ENCODE measurements at regions not wholly inside any gene's neighbourhood (a gene's known extent, or its start where the extent isn't known, plus 50 kb on each side); places are given as distances from the start of the nearest gene placed in this dataset.

GRCh38 chr11:86140334-86140990 lies 71.6 kb upstream of the PICALM start:
- DNase-seq (ENCODE audit: extremely low spot score, unreplicated experiment): no peak
- no peaks in the 10 kb centered on the region for H3K9me3 Mint-ChIP-seq
- H3K27ac Mint-ChIP-seq: no peak overlapping the region
- H3K36me3 Mint-ChIP-seq: no peaks in the 10 kb centered on the region
- TF ChIP-seq, protein P1, sequence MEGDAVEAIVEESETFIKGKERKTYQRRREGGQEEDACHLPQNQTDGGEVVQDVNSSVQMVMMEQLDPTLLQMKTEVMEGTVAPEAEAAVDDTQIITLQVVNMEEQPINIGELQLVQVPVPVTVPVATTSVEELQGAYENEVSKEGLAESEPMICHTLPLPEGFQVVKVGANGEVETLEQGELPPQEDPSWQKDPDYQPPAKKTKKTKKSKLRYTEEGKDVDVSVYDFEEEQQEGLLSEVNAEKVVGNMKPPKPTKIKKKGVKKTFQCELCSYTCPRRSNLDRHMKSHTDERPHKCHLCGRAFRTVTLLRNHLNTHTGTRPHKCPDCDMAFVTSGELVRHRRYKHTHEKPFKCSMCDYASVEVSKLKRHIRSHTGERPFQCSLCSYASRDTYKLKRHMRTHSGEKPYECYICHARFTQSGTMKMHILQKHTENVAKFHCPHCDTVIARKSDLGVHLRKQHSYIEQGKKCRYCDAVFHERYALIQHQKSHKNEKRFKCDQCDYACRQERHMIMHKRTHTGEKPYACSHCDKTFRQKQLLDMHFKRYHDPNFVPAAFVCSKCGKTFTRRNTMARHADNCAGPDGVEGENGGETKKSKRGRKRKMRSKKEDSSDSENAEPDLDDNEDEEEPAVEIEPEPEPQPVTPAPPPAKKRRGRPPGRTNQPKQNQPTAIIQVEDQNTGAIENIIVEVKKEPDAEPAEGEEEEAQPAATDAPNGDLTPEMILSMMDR (conservative IDR thresholded peaks at IDR 0.05): no peak
- no peaks in the 10 kb centered on the region for H3K27me3 Mint-ChIP-seq
- no peak overlapping the region for H3K4me3 Mint-ChIP-seq
- H3K4me1 Mint-ChIP-seq (ENCODE audit: unreplicated experiment): peaks cover 8% of the 10 kb centered on the region

DNA sequence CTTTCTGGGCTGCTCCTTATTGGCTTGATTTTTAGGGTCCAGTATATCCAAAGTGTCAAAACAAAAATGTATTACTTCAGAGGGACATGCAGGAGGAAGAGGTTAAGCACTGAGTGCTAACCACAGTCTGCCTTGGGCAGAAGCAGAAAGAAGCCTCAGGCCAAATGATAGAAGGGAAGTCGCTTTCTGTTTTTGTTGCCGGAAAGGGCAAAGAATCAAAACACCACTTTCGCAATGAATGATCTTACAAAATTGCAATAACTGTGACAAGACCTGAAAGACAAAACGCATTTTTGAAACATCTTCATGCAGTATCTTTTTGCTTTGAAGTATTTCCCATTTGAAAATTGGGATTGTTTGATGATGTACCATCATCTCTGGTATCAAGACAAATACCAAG lies 70.1 kb upstream of the PICALM start:
- no peak for DNase-seq (ENCODE audit: extremely low spot score, unreplicated experiment)
- Mint-ChIP-seq H3K9me3 (no peaks in the 10 kb centered on the region), H3K4me3 (no peak overlapping the region), H3K4me1 (ENCODE audit: unreplicated experiment) (no peaks in the 10 kb centered on the region), H3K36me3 (no peaks in the 10 kb centered on the region), H3K27me3 (no peaks in the 10 kb centered on the region), H3K27ac (no peak overlapping the region)
- TF ChIP-seq, protein P1 (conservative IDR thresholded peaks at IDR 0.05): no peak

DNA sequence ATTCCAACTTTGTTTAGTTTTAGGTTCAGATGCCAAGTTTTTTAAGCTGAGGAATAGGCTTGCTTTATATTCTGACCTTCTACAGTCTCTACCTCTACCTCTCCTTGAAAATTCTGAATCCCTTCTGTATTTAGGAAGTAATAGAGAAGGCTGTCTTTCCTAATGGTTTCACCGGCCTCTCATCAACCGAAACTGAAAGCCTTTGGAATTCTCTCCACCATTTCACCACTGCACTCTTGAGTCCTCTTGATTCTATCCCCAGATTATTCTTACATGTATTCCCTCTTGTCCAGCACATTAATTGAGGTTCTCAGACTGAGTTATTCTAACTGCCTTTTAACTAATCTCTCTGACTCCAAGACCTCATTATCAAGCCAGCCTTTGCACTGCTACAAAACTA lies 67.7 kb upstream of the PICALM start:
- DNase-seq (ENCODE audit: extremely low spot score, unreplicated experiment): no peak
- H3K9me3 Mint-ChIP-seq: no peaks in the 10 kb centered on the region
- no peak overlapping the region for H3K27ac Mint-ChIP-seq
- no peak overlapping the region for H3K4me3 Mint-ChIP-seq
- H3K36me3 Mint-ChIP-seq: no peaks in the 10 kb centered on the region
- H3K27me3 Mint-ChIP-seq: no peaks in the 10 kb centered on the region
- TF ChIP-seq, protein P1 (conservative IDR thresholded peaks at IDR 0.05): no peak
- no peaks in the 10 kb centered on the region for H3K4me1 Mint-ChIP-seq (ENCODE audit: unreplicated experiment)

DNA sequence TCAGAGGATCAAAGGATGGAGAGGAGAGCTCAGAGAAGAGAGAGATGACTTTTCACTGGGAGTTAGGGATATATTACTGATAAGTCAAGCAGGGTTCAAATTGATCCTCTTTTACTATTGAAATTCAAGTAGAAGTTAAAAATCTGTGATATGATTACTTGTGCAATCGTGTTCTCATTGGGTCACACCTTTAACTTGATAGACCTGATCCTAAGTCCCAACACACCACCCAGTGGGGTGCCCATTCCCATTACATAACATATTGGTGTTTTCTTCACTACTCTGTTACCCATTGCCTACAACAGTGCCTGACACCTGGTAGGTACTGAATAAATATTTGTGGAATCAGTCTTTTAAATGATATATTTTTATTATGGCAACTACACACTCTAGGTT lies 66.4 kb upstream of the PICALM start:
- Mint-ChIP-seq H3K27ac (no peak overlapping the region), H3K36me3 (no peaks in the 10 kb centered on the region), H3K9me3 (no peaks in the 10 kb centered on the region), H3K27me3 (no peaks in the 10 kb centered on the region), H3K4me3 (no peak overlapping the region), H3K4me1 (ENCODE audit: unreplicated experiment) (no peaks in the 10 kb centered on the region)
- DNase-seq (ENCODE audit: extremely low spot score, unreplicated experiment): no peak
- TF ChIP-seq, protein P1 (conservative IDR thresholded peaks at IDR 0.05): no peak

DNA sequence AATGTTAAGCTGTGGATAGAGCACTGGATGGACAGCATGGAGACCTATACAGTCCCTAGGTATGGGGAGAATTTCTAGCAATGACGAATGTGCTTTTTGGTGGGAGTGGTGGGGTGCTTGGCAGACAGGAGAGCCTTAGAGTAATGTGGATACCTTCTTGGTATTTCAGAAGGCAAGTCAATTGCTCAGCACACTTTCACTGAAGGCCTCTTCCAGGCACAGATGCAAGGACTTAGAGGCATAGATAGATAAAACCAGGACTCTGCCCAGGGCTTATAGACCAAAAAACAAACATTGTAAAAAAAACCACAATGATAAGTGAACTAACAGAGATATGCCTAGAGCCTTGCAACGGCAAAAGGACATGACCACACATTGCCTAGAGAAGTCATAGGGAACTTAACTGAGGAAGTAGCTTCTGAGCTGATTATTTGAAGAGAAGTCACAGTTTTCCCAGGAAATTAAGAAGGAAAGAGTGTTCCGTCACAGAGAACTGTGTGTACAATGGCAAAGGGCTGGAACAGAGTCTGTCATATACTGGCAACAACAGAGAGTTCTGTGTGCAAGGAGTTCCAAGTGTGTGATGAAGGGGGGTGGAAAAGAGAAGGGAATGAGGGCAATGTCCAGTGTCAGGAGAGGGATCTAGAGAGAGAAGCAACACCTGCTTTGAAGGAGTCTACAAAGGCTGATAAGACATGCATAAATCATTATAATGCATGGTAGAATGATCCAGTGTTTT lies 65.9 kb upstream of the PICALM start:
- H3K27me3 Mint-ChIP-seq: no peaks in the 10 kb centered on the region

More for the DNA sequence above, 65.9 kb upstream of the PICALM start:
- Mint-ChIP-seq H3K4me1 (ENCODE audit: unreplicated experiment) (no peaks in the 10 kb centered on the region), H3K36me3 (no peaks in the 10 kb centered on the region), H3K9me3 (no peaks in the 10 kb centered on the region), H3K4me3 (no peak overlapping the region), H3K27ac (no peak overlapping the region)
- TF ChIP-seq, protein P1 (conservative IDR thresholded peaks at IDR 0.05): no peak
- no peak for DNase-seq (ENCODE audit: extremely low spot score, unreplicated experiment)

Data from type B pancreatic cell (in vitro differentiated cells).